GM12878 (cell line): ENCODE measurements at regions not wholly inside any gene's neighbourhood (a gene's known extent, or its start where the extent isn't known, plus 50 kb on each side); places are given as distances from the start of the nearest gene placed in this dataset.

Experiments
- ATAC-seq: fragments of 200-7000 bp; cut with Tn5 transposase; 3 replicates; pipeline ENCODE4 v1.9.1; 2020; ENCODE audit warnings: mild to moderate bottlenecking, moderate library complexity
- BruUV-seq: library from RNA; stranded (reverse); fragments of 400-500 nt; replicated peaks from 2 replicates; lab custom pipeline; 2021; lab: Mats Ljungman, UMichigan
- CTCF ChIA-PET: fragments of 300-600 bp; sonication (Branson Sonifier 250); formaldehyde crosslinking; extraction: SDS; loops from one replicate; lab custom pipeline; 2021; ENCODE audit warnings: inconsistent platforms; lab: Yijun Ruan, JAX
- POLR2A ChIA-PET: fragments of 350-600 bp; formaldehyde crosslinking; extraction: SDS; loops from one replicate; lab custom pipeline; 2021; ENCODE audit warnings: inconsistent platforms; lab: Charles Lee
- RAD21 ChIA-PET: fragments of 300-600 bp; sonication (Branson Sonifier 250); formaldehyde crosslinking; loops from one replicate; lab custom pipeline; 2023; ENCODE audit warnings: antibody characterized with exemption; ENCODE audit not compliant: unreplicated experiment; lab: Charles Lee
- SMC1A ChIA-PET: fragments of 300-600 bp; sonication (Branson Sonifier 250); formaldehyde crosslinking; loops from one replicate; lab custom pipeline; 2023; ENCODE audit not compliant: unreplicated experiment, uncharacterized antibody; lab: Charles Lee
- DNase-seq: peaks from one replicate; pipeline ENCODE4 v3.0.0-alpha.2; 2011; ENCODE audit warnings: low read depth, low spot score
- FAIRE-seq: peaks from 3 replicates; lab custom pipeline; 2011; peaks lifted over from hg19 to GRCh38; lab: Jason Lieb, UNC
- H2AFZ ChIP-seq: 2 replicates; pipeline ENCODE4 v1.6.0; 2011; ENCODE audit warnings: low read depth, low read length, control low read depth; ENCODE audit not compliant: control insufficient read depth
- H3K27ac ChIP-seq: 2 replicates; pipeline ENCODE4 v1.5.1; 2011; ENCODE audit warnings: control low read depth; ENCODE audit not compliant: control insufficient read depth, insufficient read depth
- H3K27me3 ChIP-seq, 2 experiments: replicated peaks in 1 of 2; 2 replicates each; pipeline versions ENCODE4 v1.6.0 to v1.6.1; 2011; ENCODE audit warnings: low read length in 1 of 2; ENCODE audit not compliant: control insufficient read depth in 2 of 2, insufficient read depth in 2 of 2
- H3K36me3 ChIP-seq, 2 experiments: 2 replicates each; pipeline ENCODE4 v1.5.1; 2011; ENCODE audit warnings: low read length in 1 of 2; ENCODE audit not compliant: control insufficient read depth in 2 of 2, insufficient read depth in 2 of 2
- H3K4me1 ChIP-seq: 2 replicates; pipeline ENCODE4 v1.6.1; 2011; ENCODE audit warnings: mild to moderate bottlenecking, low read length, moderate library complexity, mixed read lengths; ENCODE audit not compliant: control insufficient read depth, insufficient read depth
- H3K4me2 ChIP-seq: 2 replicates; pipeline ENCODE4 v1.6.0; 2011; ENCODE audit warnings: control low read depth; ENCODE audit not compliant: control insufficient read depth, insufficient read depth
- H3K4me3 ChIP-seq: fragments of 200-600 bp; sonication (generic); 2 replicates; pipeline ENCODE4 v1.5.1; 2016
- H3K79me2 ChIP-seq: 2 replicates; pipeline ENCODE4 v1.6.0; 2011; ENCODE audit warnings: low read length; ENCODE audit not compliant: control insufficient read depth, insufficient read depth
- H3K9ac ChIP-seq: 2 replicates; pipeline ENCODE4 v1.8.0; 2011; ENCODE audit warnings: low read length, control low read depth, mixed read lengths; ENCODE audit not compliant: control insufficient read depth, insufficient read depth
- H3K9me3 ChIP-seq: replicated peaks from 3 replicates; pipeline ENCODE4 v1.5.1; 2011; ENCODE audit warnings: mild to moderate bottlenecking, low read length; ENCODE audit not compliant: control insufficient read depth, insufficient read depth
- H4K20me1 ChIP-seq: 2 replicates; pipeline ENCODE4 v1.6.0; 2011; ENCODE audit not compliant: control insufficient read depth, insufficient read depth
- JUND ChIP-seq: IDR thresholded peaks from 2 replicates; pipeline ENCODE4 v1.6.1; 2012; ENCODE audit warnings: low read depth, mild to moderate bottlenecking, low read length, improper control_type of control experiment, moderate library complexity
- STAT1 ChIP-seq: fragments of 450-650 bp; conservative IDR thresholded peaks from 2 replicates; pipeline ENCODE4 v1.6.1; 2014; ENCODE audit warnings: antibody characterized with exemption, mild to moderate bottlenecking
- ZNF207 ChIP-seq: fragments of 450-650 bp; IDR thresholded peaks from 2 replicates; pipeline ENCODE4 v1.6.1; 2014; ENCODE audit warnings: antibody characterized with exemption, mild to moderate bottlenecking, borderline replicate concordance
- ZNF687 ChIP-seq: fragments of 450-650 bp; IDR thresholded peaks from 2 replicates; pipeline ENCODE4 v1.6.1; 2017; ENCODE audit warnings: mild to moderate bottlenecking, moderate library complexity
- WGBS: methylation state at CpG from one replicate; pipeline ENCODE4 v1.1.6; 2016; ENCODE audit warnings: low lambda C conversion rate; ENCODE audit not compliant: insufficient replicate concordance, insufficient coverage; ENCODE audit errors: missing lambda C conversion rate; 5-methylcytosine and 5-hydroxymethylcytosine counted together
- in situ Hi-C: fragments of 300-500 bp; cut with MboI; formaldehyde crosslinking; loops from 9 replicates; pipeline ENCODE4 v1.14.3; 2018; ENCODE audit warnings: mixed read lengths
- intact Hi-C: fragments of 100-400 bp; cut with micrococcal nuclease; formaldehyde crosslinking; loops from one replicate; pipeline ENCODE4 v1.14.2; 2022; ENCODE audit not compliant: unreplicated experiment

DNA sequence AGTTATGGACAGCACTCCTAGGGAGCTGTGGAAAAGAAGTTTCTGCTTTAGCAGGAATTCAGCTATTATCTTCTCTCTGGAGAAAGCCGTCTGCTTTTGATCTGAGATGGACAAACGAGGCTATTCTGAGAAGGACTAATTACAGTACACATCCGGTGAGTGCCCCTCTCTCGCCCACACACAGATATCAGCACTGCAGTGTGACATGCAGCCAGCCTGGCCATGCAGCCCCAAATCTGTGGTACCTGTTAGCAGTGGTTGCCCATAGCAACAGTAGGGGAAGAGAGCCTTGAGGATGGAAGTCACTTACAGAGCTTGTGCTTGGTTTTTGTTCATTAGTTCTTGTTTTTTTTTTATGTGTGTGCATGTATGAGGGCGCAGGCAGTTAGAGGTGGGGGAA is 73.9 kb upstream of the TRIB2 start:
- Histone ChIP-seq H3K9me3 (no peaks in the 10 kb centered on the region; the same call in 2 of the 3 replicates), H3K79me2 (no peaks in the 10 kb centered on the region)
- intact Hi-C loops (no loop called here), in situ Hi-C loops (no loop called here)
- ChIA-PET SMC1A (interaction anchor here (0.7 to 1.4 kb wide), 2 partner anchors 15 to 113 kb away, joined by 3 read pairs; no protein-coding TSS in a partner anchor), CTCF (interaction anchor here (1.5 kb wide), 1 partner anchor 10 kb away, joined by 6 read pairs; no protein-coding TSS in a partner anchor)
- 18% methylated on average over 5 of the region's 5 CpGs for WGBS
- no peak for TF ChIP-seq ZNF207
- no peak for TF ChIP-seq ZNF687
- no peak for TF ChIP-seq JUND
- no peak for TF ChIP-seq STAT1
- TF ChIP-seq, all 136 proteins: peak for 0
- DNase-seq (no peak), FAIRE-seq (no peak), ATAC-seq (peak; percentile 62)
- no peaks in the 10 kb centered on the region; the same call in 1 of the 2 replicates for H3K4me1 ChIP-seq
- H3K4me2 ChIP-seq: no peak overlapping the region
- no peak overlapping the region for H3K27ac ChIP-seq
- no peak overlapping the region for H3K4me3 ChIP-seq
- H4K20me1 ChIP-seq: no peaks in the 10 kb centered on the region
- no peaks in the 10 kb centered on the region for H3K36me3 ChIP-seq
- no peak overlapping the region for H2AFZ ChIP-seq
- ChIA-PET RAD21 (no interaction called here), POLR2A (interaction anchor here (0.6 kb wide), 1 partner anchor 26 kb away, joined by 5 read pairs; no protein-coding TSS in a partner anchor)
- no peak overlapping the region for H3K9ac ChIP-seq
- BruUV-seq: no TSS peak
- no peaks in the 10 kb centered on the region; a peak in 1 of 4 replicates for H3K27me3 ChIP-seq
